Endometrial microvascular endothelial cells (primary cell): ENCODE measurements at regions not wholly inside any gene's neighbourhood (a gene's known extent, or its start where the extent isn't known, plus 50 kb on each side); places are given as distances from the start of the nearest gene placed in this dataset.
"Not testable (repeated sequence)": the region's sequence is repeated elsewhere in the genome, so short reads cannot be mapped to it uniquely, and the experiment has no call there.

ENCODE experiments used
- in situ Hi-C: cut with HindIII; loops from 2 replicates; pipeline ENCODE4 v1.10.0; 2017; ENCODE audit warnings: low sequenced_read_pairs, low pct_unique_long_range_greater_than_20kb; ENCODE audit errors: inconsistent ontology term

GRCh38 chr15:39018966-39019365 lies 454.4 kb upstream of the RASGRP1 start:
- in situ Hi-C loops: no loop called here

- in situ Hi-C loops: no loop called here
Measured at GRCh38 chr15:39021341-39021740, 456.7 kb upstream of the RASGRP1 start.

DNA sequence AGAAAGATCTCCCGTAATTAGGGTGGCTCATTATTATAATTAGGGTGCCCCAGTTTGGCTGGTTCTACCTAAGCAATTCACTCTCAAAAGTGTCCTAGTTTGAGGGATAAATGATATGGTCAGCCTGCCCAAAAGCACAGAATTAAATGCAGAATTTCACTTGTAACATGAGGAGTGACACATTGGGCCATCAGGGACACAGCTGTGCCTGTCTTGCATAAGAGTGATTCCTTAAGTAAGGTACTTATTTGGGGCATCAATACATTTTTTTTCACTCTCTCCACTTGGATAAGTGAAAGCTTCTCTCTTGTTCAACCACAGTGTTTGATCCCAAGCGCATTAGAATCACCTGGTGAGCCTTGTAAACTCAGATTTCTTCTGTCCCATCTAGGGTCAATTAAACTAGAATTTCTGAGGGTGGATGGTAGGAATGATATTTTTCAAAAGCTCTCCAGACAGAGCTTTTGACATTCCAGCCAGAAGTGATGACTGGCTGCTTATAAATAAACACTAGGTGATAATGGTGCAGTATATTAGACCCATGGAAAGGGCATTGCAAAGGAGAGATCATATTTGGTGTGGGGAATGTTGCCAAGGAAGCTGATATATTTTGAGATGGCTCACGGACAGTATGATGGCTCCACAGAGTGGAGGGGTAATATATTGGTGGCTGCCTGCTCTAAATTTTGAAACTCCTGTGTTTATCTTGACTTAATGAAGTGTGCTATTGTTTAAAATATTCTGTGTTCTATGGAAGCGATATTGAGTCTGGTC lies 458.1 kb upstream of the RASGRP1 start:
- in situ Hi-C loops: no loop called here

- in situ Hi-C loops: no loop called here
Measured at GRCh38 chr15:39025321-39025720, 460.7 kb upstream of the RASGRP1 start.

DNA sequence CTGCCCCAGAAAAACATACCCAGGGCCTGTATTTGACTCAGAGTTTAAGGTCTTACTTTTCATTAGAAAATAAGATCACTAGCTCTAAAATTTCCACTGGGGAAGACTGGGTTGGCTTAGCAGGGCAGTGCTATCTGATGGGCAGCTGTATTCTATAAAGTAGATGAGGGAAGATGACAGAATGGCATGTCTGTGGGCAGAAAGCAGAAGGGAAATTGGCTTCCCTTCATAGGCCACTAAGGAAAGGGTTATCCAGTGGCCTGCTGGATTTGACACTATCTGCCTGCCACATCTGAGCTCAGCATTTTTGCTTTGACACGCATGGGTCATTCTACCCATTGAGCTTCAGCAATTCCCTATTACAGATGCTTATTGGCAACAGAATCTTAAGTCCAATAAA lies 461.3 kb upstream of the RASGRP1 start:
- in situ Hi-C loops: no loop called here

- in situ Hi-C loops: no loop called here
Measured at GRCh38 chr15:39028069-39028468, 463.5 kb upstream of the RASGRP1 start.

GRCh38 chr15:39029741-39030140 lies 465.1 kb upstream of the RASGRP1 start:
- in situ Hi-C loops: no loop called here

- in situ Hi-C loops: no loop called here
Measured at GRCh38 chr15:39030291-39031070, 465.9 kb upstream of the RASGRP1 start.

- in situ Hi-C loops: no loop called here
Measured at GRCh38 chr15:39031596-39031995, 467.0 kb upstream of the RASGRP1 start.

GRCh38 chr15:39034816-39035215 lies 470.2 kb upstream of the RASGRP1 start:
- in situ Hi-C loops: no loop called here

DNA sequence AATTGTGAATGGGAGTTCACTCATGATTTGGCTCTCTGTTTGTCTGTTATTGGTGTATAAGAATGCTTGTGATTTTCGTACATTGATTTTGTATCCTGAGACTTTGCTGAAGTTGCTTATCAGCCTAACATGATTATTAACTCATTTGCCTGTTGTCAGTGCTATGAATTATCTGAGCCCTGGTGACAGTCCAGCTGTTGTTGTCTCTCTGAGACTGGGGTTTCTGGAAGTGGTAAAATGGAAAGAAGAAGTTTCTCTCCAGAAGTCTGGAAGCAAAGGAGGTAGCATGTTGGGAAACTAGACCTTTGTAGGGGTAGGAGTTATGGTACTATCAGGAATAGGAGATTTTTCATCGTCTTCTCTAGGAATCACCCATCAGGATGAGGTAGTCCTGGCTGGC lies 473.0 kb upstream of the RASGRP1 start:
- in situ Hi-C loops: not testable (repeated sequence)

DNA sequence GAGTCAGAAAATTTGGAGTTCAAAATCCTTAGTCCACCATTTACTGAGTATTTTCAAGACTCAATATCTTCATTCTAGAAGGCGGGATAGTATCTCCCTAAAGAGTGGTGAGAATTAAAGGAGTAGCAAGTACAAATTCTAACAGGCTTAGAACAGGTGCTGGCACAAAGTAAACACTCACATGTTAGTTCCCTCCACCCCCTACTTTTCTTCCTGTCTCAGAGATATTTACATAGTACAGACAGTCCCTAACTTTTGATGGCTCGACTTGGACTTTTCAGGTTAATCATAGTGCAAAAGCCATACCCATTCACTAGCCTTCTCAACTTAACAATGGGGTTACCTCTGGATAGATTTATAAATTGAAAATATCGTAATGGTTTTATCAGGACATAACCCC lies 476.2 kb upstream of the RASGRP1 start:
- in situ Hi-C loops: no loop called here

GRCh38 chr15:39041979-39042495 lies 477.4 kb upstream of the RASGRP1 start:
- in situ Hi-C loops: no loop called here

- in situ Hi-C loops: no loop called here
Measured at GRCh38 chr15:39051626-39052322, 487.2 kb upstream of the RASGRP1 start.

DNA sequence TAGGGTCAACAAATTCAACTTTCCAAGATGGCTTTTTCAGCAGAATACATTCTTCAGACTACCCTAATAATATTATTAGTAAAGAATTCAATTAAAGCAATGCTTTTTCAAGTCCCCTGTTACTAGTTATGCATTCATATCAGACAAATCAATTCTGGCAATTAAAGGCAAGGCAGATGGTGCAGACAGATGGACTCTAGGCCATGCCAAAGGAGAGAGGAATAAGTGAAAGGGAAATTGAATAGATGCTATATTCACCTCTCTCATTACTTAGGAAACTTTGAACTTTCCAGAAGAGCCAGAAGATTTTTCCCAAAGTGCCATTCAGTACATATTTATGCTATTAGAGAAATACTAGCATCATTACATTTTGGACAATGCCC lies 487.7 kb upstream of the RASGRP1 start:
- in situ Hi-C loops: no loop called here

- in situ Hi-C loops: no loop called here
Measured at GRCh38 chr15:39053480-39053879, 488.9 kb upstream of the RASGRP1 start.

DNA sequence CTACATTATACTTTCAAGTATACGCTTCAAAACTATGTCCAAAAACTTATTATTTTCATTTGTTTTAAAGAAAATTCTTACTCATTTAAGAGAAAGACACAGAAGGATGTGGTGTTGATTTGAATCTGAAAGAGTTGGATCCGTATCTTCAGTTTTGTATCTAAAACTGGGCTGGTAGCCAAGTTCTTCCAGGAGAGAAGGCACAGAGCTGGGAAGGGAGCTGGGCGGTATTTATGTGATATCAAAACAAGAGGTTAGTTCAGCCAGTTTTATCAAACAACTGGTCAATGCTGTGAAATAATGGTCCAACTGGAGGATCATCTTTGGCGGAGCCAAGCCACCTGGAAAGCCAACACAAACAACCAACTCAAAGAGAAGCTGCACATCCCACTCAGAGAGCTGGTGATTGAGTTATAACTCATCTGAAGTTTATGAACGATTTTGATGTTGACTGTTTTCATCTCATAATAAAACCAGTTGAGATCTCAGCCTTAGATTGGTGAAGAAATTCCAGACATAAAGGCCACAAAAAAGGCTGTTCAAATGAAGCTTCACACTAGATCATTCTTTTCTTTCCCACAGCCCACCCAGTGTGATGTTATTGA lies 489.6 kb upstream of the RASGRP1 start:
- in situ Hi-C loops: no loop called here

GRCh38 chr15:39056357-39056756 lies 491.7 kb upstream of the RASGRP1 start:
- in situ Hi-C loops: no loop called here
